ENCODE measurements at regions not wholly inside any gene's neighbourhood (a gene's known extent, or its start where the extent isn't known, plus 50 kb on each side); places are given as distances from the start of the nearest gene placed in this dataset.

- ATAC-seq: peak; percentile 70; the same call in 2 of the 3 replicates
- no peak for TF ChIP-seq ZNF70 (CRISPR knock-in tag; IDR thresholded peaks at IDR 0.05)
- no peak for TF ChIP-seq TOX (CRISPR knock-in tag; IDR thresholded peaks at IDR 0.05; ENCODE audit: borderline replicate concordance)
- no peak for TF ChIP-seq BACH2 (CRISPR knock-in tag; IDR thresholded peaks at IDR 0.05; ENCODE audit: borderline replicate concordance)
- TF ChIP-seq ESRRG (CRISPR knock-in tag; IDR thresholded peaks at IDR 0.05): no peak
- TF ChIP-seq GLIS3 (CRISPR knock-in tag; IDR thresholded peaks at IDR 0.05): no peak
- no peak for TF ChIP-seq ARNTL (CRISPR knock-in tag; IDR thresholded peaks at IDR 0.05; ENCODE audit: borderline replicate concordance, low read depth)
- TF ChIP-seq OSR1 (CRISPR knock-in tag; IDR thresholded peaks at IDR 0.05): no peak
- no peak for TF ChIP-seq ZNF565 (CRISPR knock-in tag; conservative IDR thresholded peaks at IDR 0.05; ENCODE audit: low read depth)
- no peak for TF ChIP-seq ZFP30 (CRISPR knock-in tag; IDR thresholded peaks at IDR 0.05)
Measured at GRCh38 chr2:149800624-149801542, 213.3 kb upstream of the MMADHC start.

GRCh38 chr2:149799013-149799705, 211.6 kb upstream of the MMADHC start:
- ATAC-seq: peak; percentile 75
- TF ChIP-seq, protein P1, sequence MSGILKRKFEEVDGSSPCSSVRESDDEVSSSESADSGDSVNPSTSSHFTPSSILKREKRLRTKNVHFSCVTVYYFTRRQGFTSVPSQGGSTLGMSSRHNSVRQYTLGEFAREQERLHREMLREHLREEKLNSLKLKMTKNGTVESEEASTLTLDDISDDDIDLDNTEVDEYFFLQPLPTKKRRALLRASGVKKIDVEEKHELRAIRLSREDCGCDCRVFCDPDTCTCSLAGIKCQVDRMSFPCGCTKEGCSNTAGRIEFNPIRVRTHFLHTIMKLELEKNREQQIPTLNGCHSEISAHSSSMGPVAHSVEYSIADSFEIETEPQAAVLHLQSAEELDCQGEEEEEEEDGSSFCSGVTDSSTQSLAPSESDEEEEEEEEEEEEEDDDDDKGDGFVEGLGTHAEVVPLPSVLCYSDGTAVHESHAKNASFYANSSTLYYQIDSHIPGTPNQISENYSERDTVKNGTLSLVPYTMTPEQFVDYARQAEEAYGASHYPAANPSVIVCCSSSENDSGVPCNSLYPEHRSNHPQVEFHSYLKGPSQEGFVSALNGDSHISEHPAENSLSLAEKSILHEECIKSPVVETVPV (CRISPR knock-in tag; IDR thresholded peaks at IDR 0.05): no peak
- TF ChIP-seq OSR1 (CRISPR knock-in tag; IDR thresholded peaks at IDR 0.05): no peak
- no peak for TF ChIP-seq ZFP30 (CRISPR knock-in tag; IDR thresholded peaks at IDR 0.05)
- no peak for TF ChIP-seq GLIS3 (CRISPR knock-in tag; IDR thresholded peaks at IDR 0.05)
- no peak for TF ChIP-seq ESRRG (CRISPR knock-in tag; IDR thresholded peaks at IDR 0.05)

- TF ChIP-seq ZC3H10 (CRISPR knock-in tag; IDR thresholded peaks at IDR 0.05) (no peak), ZNF565 (CRISPR knock-in tag; conservative IDR thresholded peaks at IDR 0.05; ENCODE audit: low read depth) (no peak), ARNTL (CRISPR knock-in tag; IDR thresholded peaks at IDR 0.05; ENCODE audit: borderline replicate concordance, low read depth) (no peak), ZFP30 (CRISPR knock-in tag; IDR thresholded peaks at IDR 0.05) (no peak), CREB5 (CRISPR knock-in tag; IDR thresholded peaks at IDR 0.05; ENCODE audit: low read depth) (no peak), SNAI2 (CRISPR knock-in tag; IDR thresholded peaks at IDR 0.05) (no peak), ZNF8 (CRISPR knock-in tag; IDR thresholded peaks at IDR 0.05) (no peak), ESRRG (CRISPR knock-in tag; IDR thresholded peaks at IDR 0.05) (no peak), ZFP3 (CRISPR knock-in tag; IDR thresholded peaks at IDR 0.05) (no peak), BACH2 (CRISPR knock-in tag; IDR thresholded peaks at IDR 0.05; ENCODE audit: borderline replicate concordance) (no peak), ISL1 (CRISPR knock-in tag; IDR thresholded peaks at IDR 0.05) (no peak), RARB (CRISPR knock-in tag; IDR thresholded peaks at IDR 0.05) (no peak), PPARA (CRISPR knock-in tag; IDR thresholded peaks at IDR 0.05; ENCODE audit: borderline replicate concordance) (no peak)
- TF ChIP-seq, protein P2, sequence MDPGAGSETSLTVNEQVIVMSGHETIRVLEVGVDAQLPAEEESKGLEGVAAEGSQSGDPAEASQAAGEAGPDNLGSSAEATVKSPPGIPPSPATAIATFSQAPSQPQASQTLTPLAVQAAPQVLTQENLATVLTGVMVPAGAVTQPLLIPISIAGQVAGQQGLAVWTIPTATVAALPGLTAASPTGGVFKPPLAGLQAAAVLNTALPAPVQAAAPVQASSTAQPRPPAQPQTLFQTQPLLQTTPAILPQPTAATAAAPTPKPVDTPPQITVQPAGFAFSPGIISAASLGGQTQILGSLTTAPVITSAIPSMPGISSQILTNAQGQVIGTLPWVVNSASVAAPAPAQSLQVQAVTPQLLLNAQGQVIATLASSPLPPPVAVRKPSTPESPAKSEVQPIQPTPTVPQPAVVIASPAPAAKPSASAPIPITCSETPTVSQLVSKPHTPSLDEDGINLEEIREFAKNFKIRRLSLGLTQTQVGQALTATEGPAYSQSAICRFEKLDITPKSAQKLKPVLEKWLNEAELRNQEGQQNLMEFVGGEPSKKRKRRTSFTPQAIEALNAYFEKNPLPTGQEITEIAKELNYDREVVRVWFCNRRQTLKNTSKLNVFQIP (CRISPR knock-in tag; IDR thresholded peaks at IDR 0.05; ENCODE audit: borderline replicate concordance, low read depth): no peak
- TF ChIP-seq, protein P1 (CRISPR knock-in tag; IDR thresholded peaks at IDR 0.05): no peak
- ATAC-seq: no peak
Measured at GRCh38 chr2:149797030-149797429, 209.5 kb upstream of the MMADHC start.

GRCh38 chr2:149789549-149789948, 202.0 kb upstream of the MMADHC start:
- ATAC-seq: no peak
- TF ChIP-seq, protein P2 (CRISPR knock-in tag; IDR thresholded peaks at IDR 0.05; ENCODE audit: borderline replicate concordance, low read depth): no peak
- TF ChIP-seq PPARA (CRISPR knock-in tag; IDR thresholded peaks at IDR 0.05; ENCODE audit: borderline replicate concordance) (no peak), CSDC2 (CRISPR knock-in tag; IDR thresholded peaks at IDR 0.05) (no peak), ZFP30 (CRISPR knock-in tag; IDR thresholded peaks at IDR 0.05) (no peak), ZNF8 (CRISPR knock-in tag; IDR thresholded peaks at IDR 0.05) (no peak), GLIS3 (CRISPR knock-in tag; IDR thresholded peaks at IDR 0.05) (no peak), CREB5 (CRISPR knock-in tag; IDR thresholded peaks at IDR 0.05; ENCODE audit: low read depth) (no peak), ZNF70 (CRISPR knock-in tag; IDR thresholded peaks at IDR 0.05) (no peak), ARNTL (CRISPR knock-in tag; IDR thresholded peaks at IDR 0.05; ENCODE audit: borderline replicate concordance, low read depth) (no peak), ESRRG (CRISPR knock-in tag; IDR thresholded peaks at IDR 0.05) (no peak), ZNF565 (CRISPR knock-in tag; conservative IDR thresholded peaks at IDR 0.05; ENCODE audit: low read depth) (no peak), RARB (CRISPR knock-in tag; IDR thresholded peaks at IDR 0.05) (no peak)

Measured in SK-N-SH treated with all-trans-retinoic acid at 6 μM for 48 hours (cell line).